NB4 (cell line): ENCODE measurements at regions not wholly inside any gene's neighbourhood (a gene's known extent, or its start where the extent isn't known, plus 50 kb on each side); places are given as distances from the start of the nearest gene placed in this dataset.
A peak's percentile ranks its signal among the peaks of the same experiment; 100 is the strongest.

Experiments
- DNase-seq: peaks from one replicate; pipeline ENCODE4 v3.0.0; 2010; ENCODE audit warnings: low read depth
- H3K4me3 ChIP-seq: one replicate; pipeline ENCODE4 v1.5.1; 2011; ENCODE audit warnings: mild to moderate bottlenecking, low read depth, low read length, moderate library complexity
- MYC ChIP-seq: IDR thresholded peaks from 2 replicates; pipeline ENCODE4 v1.6.1; 2011; ENCODE audit warnings: low read depth, low read length
- POLR2A ChIP-seq: IDR thresholded peaks from 2 replicates; pipeline ENCODE4 v1.6.1; 2011; ENCODE audit warnings: mild to moderate bottlenecking; ENCODE audit not compliant: insufficient read length; ENCODE audit errors: extremely low read depth
- TF ChIP-seq, protein P1 (sequence below): IDR thresholded peaks from one replicate; pipeline ENCODE4 v1.5.1; 2012; ENCODE audit warnings: low read depth, low read length
- TF ChIP-seq, protein P2 (sequence below): IDR thresholded peaks from 2 replicates; pipeline ENCODE4 v1.6.1; 2011; ENCODE audit warnings: low read depth, low read length

DNA sequence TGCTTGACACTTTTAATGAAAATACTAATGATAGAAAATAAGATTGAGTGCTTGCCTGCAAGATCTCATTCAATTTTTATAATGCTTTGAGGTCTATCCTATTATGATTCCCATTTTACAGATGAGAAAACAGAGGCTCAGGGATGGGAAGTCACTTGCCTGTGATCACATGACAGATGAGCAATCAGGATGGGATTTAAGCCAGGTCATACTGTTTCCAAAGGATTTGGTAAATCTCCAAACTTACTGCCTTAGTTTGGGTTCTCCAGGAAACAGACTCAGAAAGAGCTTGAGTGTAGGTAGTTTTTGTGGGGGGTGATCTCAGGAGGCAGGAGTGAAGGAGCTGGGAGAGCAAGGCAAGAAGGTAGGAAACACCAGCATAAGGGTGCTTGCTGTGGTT lies 456.3 kb downstream of the MAFB start:
- DNase-seq, result no peak
- H3K4me3 ChIP-seq, result no peak overlapping the region
- TF ChIP-seq POLR2A (no peak), MYC (no peak)
- TF ChIP-seq, protein P1, sequence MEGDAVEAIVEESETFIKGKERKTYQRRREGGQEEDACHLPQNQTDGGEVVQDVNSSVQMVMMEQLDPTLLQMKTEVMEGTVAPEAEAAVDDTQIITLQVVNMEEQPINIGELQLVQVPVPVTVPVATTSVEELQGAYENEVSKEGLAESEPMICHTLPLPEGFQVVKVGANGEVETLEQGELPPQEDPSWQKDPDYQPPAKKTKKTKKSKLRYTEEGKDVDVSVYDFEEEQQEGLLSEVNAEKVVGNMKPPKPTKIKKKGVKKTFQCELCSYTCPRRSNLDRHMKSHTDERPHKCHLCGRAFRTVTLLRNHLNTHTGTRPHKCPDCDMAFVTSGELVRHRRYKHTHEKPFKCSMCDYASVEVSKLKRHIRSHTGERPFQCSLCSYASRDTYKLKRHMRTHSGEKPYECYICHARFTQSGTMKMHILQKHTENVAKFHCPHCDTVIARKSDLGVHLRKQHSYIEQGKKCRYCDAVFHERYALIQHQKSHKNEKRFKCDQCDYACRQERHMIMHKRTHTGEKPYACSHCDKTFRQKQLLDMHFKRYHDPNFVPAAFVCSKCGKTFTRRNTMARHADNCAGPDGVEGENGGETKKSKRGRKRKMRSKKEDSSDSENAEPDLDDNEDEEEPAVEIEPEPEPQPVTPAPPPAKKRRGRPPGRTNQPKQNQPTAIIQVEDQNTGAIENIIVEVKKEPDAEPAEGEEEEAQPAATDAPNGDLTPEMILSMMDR, result no peak
- TF ChIP-seq, protein P2, sequence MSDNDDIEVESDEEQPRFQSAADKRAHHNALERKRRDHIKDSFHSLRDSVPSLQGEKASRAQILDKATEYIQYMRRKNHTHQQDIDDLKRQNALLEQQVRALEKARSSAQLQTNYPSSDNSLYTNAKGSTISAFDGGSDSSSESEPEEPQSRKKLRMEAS, result no peak

DNA sequence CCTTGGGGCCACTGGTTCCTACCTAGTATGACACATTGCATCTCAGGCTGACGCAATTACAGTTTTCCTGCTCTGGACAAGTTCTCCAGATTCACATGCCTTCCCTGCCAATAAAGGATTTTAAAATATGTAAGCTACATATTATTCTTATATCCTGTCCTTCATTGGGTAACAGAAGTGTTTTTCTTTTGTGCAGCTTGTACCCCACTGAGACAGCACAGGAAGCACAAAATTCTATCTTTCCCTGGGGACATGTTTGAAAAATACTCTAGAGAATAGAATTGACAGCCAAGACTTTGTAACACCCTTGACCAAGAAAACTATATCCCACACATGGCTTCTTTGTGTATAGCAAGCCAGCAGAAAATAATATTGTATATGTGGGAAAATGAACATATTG lies 456.8 kb downstream of the MAFB start:
- H3K4me3 ChIP-seq, result no peak overlapping the region
- no peak for TF ChIP-seq POLR2A
- TF ChIP-seq, protein P2, result no peak
- TF ChIP-seq, protein P1, result no peak
- no peak for TF ChIP-seq MYC
- DNase-seq, result peak; percentile 62

DNA sequence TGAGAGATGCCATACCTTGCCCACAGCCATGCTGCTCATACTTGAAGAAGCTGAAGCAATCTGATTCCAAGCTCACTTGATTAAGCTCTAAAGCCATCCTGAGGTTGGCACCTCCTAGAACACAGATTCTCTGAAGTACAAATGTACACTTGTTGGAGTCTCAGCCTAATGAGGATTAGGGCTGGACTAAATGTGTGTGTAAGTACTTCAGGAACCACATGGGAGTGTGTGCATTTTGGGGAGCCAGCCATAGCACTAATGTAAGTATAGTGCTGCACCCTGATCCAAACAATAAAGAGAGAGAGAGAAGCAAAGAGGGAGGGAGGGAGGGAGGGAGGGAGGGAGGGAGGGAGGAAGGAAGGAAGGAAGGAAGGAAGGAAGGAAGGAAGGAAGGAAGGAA lies 458.6 kb downstream of the MAFB start:
- DNase-seq, result no peak
- H3K4me3 ChIP-seq, result no peak overlapping the region
- no peak for TF ChIP-seq POLR2A
- TF ChIP-seq, protein P2, result no peak
- TF ChIP-seq, protein P1, result no peak
- TF ChIP-seq MYC, result no peak

DNA sequence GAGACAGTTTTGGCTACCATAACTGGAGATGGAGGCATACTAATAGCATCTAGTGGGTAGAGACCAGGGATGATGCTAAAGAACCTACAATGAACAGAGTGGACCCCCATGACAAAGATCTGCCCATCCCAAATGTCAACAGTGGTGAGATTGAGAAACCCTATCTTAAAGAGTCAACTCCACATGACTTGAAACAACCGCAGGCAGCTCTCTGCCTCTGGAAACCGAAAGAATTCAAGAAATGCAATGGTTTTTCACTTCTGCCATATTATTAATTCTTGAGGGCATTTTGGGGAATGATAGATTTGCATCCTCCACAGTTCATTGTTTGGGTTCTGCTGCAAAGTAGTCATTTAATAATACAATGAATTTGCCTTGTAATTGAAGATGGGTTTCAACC lies 463.4 kb downstream of the MAFB start:
- TF ChIP-seq, protein P1, result no peak
- TF ChIP-seq POLR2A, result no peak
- H3K4me3 ChIP-seq, result no peak overlapping the region
- no peak for DNase-seq

DNA sequence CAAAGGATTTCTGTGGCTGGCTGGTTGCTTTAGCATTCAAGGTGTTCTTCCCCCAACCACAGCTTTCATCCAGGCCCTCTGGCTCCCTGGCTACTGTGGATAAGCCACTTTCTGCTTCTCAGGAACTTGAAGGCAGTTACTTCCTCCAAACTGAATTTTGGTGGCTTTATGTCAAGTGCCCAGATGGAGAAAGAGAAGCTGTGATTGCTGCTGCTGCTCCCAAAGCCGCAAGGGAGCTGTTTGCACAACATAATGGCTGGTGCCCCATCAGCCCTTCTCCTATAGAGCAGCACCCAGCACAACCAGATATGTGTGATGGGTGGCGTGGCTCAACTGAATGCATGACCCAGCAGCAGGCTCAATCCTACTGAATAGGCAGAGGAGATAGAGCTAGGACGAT lies 465.2 kb downstream of the MAFB start:
- TF ChIP-seq, protein P2, result no peak
- no peak for TF ChIP-seq POLR2A
- H3K4me3 ChIP-seq, result no peak overlapping the region

DNA sequence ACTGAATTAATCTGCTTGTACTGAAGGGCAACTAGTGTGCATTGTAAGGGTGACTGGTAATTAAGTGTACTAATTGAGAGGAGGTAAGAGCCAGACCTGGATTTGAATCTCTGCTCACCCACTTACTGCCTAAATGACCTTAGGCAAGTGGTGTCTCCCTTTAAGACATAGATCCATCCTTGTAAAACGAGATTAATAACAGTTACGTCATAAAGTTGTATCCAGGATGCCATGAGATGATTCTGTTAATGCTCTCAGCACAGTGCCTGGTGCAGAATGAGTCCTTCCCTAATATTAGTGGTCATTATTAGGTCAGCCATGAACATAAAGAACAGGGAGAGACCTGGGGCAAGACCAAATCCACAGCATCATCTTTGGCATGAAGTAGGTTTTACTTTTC lies 470.1 kb downstream of the MAFB start:
- no peak for DNase-seq
- no peak overlapping the region for H3K4me3 ChIP-seq
- TF ChIP-seq, protein P1, result no peak

More for the DNA sequence above, 465.2 kb downstream of the MAFB start:
- DNase-seq, result no peak
